HFFc6 (cell line): ENCODE measurements at regions not wholly inside any gene's neighbourhood (a gene's known extent, or its start where the extent isn't known, plus 50 kb on each side); places are given as distances from the start of the nearest gene placed in this dataset.

Source experiments
- DNase-seq: peaks from one replicate; pipeline ENCODE4 v3.0.0-alpha.2; 2018
- H3K27ac Mint-ChIP-seq: 2 replicates; pipeline ENCODE4 v1.8.0; 2020; ENCODE audit warnings: mild to moderate bottlenecking, mixed read lengths
- H3K27me3 Mint-ChIP-seq: 2 replicates; pipeline ENCODE4 v1.8.0; 2021; ENCODE audit warnings: mild to moderate bottlenecking, moderate library complexity, mixed read lengths; ENCODE audit not compliant: insufficient read depth
- H3K36me3 Mint-ChIP-seq: 2 replicates; pipeline ENCODE4 v1.8.0; 2021; ENCODE audit warnings: low read depth, mixed read lengths
- H3K4me1 Mint-ChIP-seq: 2 replicates; pipeline ENCODE4 v1.8.0; 2020; ENCODE audit warnings: low read depth, mixed read lengths
- H3K4me3 Mint-ChIP-seq: 2 replicates; pipeline ENCODE4 v1.8.0; 2020; ENCODE audit warnings: mild to moderate bottlenecking, moderate library complexity, mixed read lengths
- H3K9me3 Mint-ChIP-seq: 2 replicates; pipeline ENCODE4 v1.8.0; 2020; ENCODE audit warnings: mild to moderate bottlenecking, mixed read lengths
- TF ChIP-seq, protein P1 (sequence below): fragments of 200-600 bp; sonication (generic); IDR thresholded peaks from 2 replicates; pipeline ENCODE4 v1.5.0; 2021; ENCODE audit warnings: antibody characterized with exemption, mild to moderate bottlenecking

- DNase-seq = no peak
- no peaks in the 10 kb centered on the region for H3K9me3 Mint-ChIP-seq
- H3K27ac Mint-ChIP-seq = no peak overlapping the region
- no peaks in the 10 kb centered on the region for H3K27me3 Mint-ChIP-seq
- H3K4me3 Mint-ChIP-seq = no peak overlapping the region
- H3K36me3 Mint-ChIP-seq = no peaks in the 10 kb centered on the region
- TF ChIP-seq, protein P1, sequence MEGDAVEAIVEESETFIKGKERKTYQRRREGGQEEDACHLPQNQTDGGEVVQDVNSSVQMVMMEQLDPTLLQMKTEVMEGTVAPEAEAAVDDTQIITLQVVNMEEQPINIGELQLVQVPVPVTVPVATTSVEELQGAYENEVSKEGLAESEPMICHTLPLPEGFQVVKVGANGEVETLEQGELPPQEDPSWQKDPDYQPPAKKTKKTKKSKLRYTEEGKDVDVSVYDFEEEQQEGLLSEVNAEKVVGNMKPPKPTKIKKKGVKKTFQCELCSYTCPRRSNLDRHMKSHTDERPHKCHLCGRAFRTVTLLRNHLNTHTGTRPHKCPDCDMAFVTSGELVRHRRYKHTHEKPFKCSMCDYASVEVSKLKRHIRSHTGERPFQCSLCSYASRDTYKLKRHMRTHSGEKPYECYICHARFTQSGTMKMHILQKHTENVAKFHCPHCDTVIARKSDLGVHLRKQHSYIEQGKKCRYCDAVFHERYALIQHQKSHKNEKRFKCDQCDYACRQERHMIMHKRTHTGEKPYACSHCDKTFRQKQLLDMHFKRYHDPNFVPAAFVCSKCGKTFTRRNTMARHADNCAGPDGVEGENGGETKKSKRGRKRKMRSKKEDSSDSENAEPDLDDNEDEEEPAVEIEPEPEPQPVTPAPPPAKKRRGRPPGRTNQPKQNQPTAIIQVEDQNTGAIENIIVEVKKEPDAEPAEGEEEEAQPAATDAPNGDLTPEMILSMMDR = no peak
- H3K4me1 Mint-ChIP-seq = peaks cover 3% of the 10 kb centered on the region
Measured at GRCh38 chr4:126682250-126682649, 950.5 kb upstream of the INTU start.

- DNase-seq = no peak
- Mint-ChIP-seq H3K27ac (no peak overlapping the region), H3K4me1 (peaks cover 15% of the 10 kb centered on the region), H3K9me3 (no peaks in the 10 kb centered on the region), H3K36me3 (no peaks in the 10 kb centered on the region), H3K4me3 (no peak overlapping the region), H3K27me3 (no peaks in the 10 kb centered on the region)
- TF ChIP-seq, protein P1 = no peak
Measured at GRCh38 chr4:126686491-126686890, 946.3 kb upstream of the INTU start.

DNA sequence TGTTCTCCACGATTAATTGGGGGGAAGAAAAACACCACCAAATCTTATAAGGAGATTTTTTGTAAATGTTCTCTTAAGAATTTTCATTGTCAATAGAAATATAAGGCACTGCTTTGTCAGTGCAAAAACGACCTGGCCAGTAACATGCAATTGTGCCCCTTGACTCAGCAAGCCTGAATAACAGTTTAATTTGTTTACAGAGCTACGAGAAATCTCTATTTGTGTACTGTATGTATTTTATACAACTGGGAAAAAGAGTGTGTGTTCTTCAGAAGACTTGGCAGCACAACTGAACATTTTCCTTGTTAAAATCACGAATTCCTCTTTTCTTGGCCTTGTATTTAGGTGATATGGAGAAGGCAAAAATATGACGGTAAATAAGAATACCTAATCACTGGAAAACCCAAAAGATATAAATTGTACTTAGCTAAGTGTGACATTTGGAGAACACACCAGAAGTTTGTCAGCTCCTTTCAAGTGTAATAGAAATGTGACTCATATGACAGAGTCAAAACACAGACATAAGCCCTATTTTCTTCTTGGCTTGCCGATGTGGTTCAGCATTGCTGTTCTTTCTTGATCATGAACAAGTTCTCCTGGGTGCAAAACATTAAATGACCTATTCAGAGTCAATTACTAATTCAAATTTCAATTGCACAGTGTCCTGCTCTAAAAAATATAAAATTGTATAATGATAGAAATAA is 945.0 kb upstream of the INTU start:
- peaks cover 15% of the 10 kb centered on the region for H3K4me1 Mint-ChIP-seq
- no peaks in the 10 kb centered on the region for H3K36me3 Mint-ChIP-seq
- no peak overlapping the region for H3K27ac Mint-ChIP-seq

GRCh38 chr4:126691797-126692196 is 941.0 kb upstream of the INTU start:
- Mint-ChIP-seq H3K27ac (no peak overlapping the region), H3K27me3 (no peaks in the 10 kb centered on the region), H3K4me1 (peaks cover 43% of the 10 kb centered on the region), H3K9me3 (no peaks in the 10 kb centered on the region), H3K36me3 (no peaks in the 10 kb centered on the region), H3K4me3 (no peak overlapping the region)
- no peak for DNase-seq
- TF ChIP-seq, protein P1 = no peak

More for the DNA sequence above, 945.0 kb upstream of the INTU start:
- Mint-ChIP-seq H3K27me3 (no peaks in the 10 kb centered on the region), H3K9me3 (no peaks in the 10 kb centered on the region), H3K4me3 (no peak overlapping the region)
- TF ChIP-seq, protein P1 = no peak
- DNase-seq = no peak

- TF ChIP-seq, protein P1 = no peak
- Mint-ChIP-seq H3K27me3 (no peaks in the 10 kb centered on the region), H3K4me1 (peaks cover 68% of the 10 kb centered on the region), H3K36me3 (no peaks in the 10 kb centered on the region), H3K9me3 (no peaks in the 10 kb centered on the region), H3K27ac (peak overlapping the region; percentile 19), H3K4me3 (peak overlapping the region; percentile 27; the same call in 1 of the 2 replicates)
- DNase-seq = peak; percentile 74
Measured at GRCh38 chr4:126697748-126698147, 935.0 kb upstream of the INTU start.
